IMR-90 (cell line): ENCODE measurements at regions not wholly inside any gene's neighbourhood (a gene's known extent, or its start where the extent isn't known, plus 50 kb on each side); places are given as distances from the start of the nearest gene placed in this dataset.

Experiments used
- ATAC-seq: fragments of 200-7000 bp; cut with Tn5 transposase; 2 replicates; pipeline ENCODE4 v1.9.1; 2020; ENCODE audit warnings: low read depth, mild to moderate bottlenecking, moderate library complexity
- BruUV-seq: library from RNA; stranded (reverse); fragments of 400-500 nt; replicated peaks from 2 replicates; lab custom pipeline; 2021; lab: Mats Ljungman, UMichigan
- CTCF ChIA-PET: fragments of 300-600 bp; formaldehyde crosslinking; extraction: SDS; loops from one replicate; lab custom pipeline; 2021; ENCODE audit warnings: antibody characterized with exemption; lab: Yijun Ruan, JAX
- POLR2A ChIA-PET: fragments of 300-600 bp; sonication (Branson Sonifier 250); formaldehyde crosslinking; loops from one replicate; lab custom pipeline; 2022; ENCODE audit warnings: antibody characterized with exemption; ENCODE audit not compliant: unreplicated experiment; lab: Charles Lee
- DNase-seq: peaks from one replicate; pipeline ENCODE4 v3.0.0; 2013
- H2AFZ ChIP-seq: replicated peaks from 2 replicates; pipeline ENCODE3; 2013; ENCODE audit warnings: low read length, mild to moderate bottlenecking; ENCODE audit not compliant: poor library complexity
- H2AK5ac ChIP-seq: 2 replicates; pipeline ENCODE4 v1.6.1; 2013; ENCODE audit warnings: low read depth, low read length, inconsistent platforms
- H2AK9ac ChIP-seq: replicated peaks from 2 replicates; pipeline ENCODE3; 2013; ENCODE audit warnings: mild to moderate bottlenecking, low read depth, low read length, moderate library complexity; ENCODE audit not compliant: poor library complexity
- H2BK120ac ChIP-seq: 2 replicates; pipeline ENCODE4 v1.6.1; 2013; ENCODE audit warnings: low read depth, low read length, inconsistent platforms
- H2BK15ac ChIP-seq: 3 replicates; pipeline ENCODE4 v1.6.1; 2013; ENCODE audit warnings: low read depth, low read length, inconsistent platforms
- H2BK20ac ChIP-seq: 2 replicates; pipeline ENCODE4 v1.6.1; 2013; ENCODE audit warnings: low read depth, mild to moderate bottlenecking, inconsistent platforms, low read length, moderate library complexity
- H2BK5ac ChIP-seq: 2 replicates; pipeline ENCODE4 v1.6.1; 2013; ENCODE audit warnings: mild to moderate bottlenecking, low read depth, low read length, inconsistent platforms; ENCODE audit not compliant: poor library complexity, severe bottlenecking
- H3K14ac ChIP-seq: replicated peaks from 2 replicates; pipeline ENCODE4 v1.6.1; 2013; ENCODE audit warnings: low read depth, low read length, inconsistent platforms
- H3K18ac ChIP-seq: 2 replicates; pipeline ENCODE4 v1.6.1; 2013; ENCODE audit warnings: low read depth, low read length, control low read depth
- H3K23ac ChIP-seq: 2 replicates; pipeline ENCODE4 v1.6.1; 2013; ENCODE audit warnings: low read depth, low read length, inconsistent platforms
- H3K27ac ChIP-seq: 2 replicates; pipeline ENCODE4 v1.5.1; 2013; ENCODE audit warnings: mild to moderate bottlenecking, control low read depth, low read length; ENCODE audit not compliant: insufficient read depth
- H3K27me3 ChIP-seq: 2 replicates; pipeline ENCODE4 v1.6.1; 2013; ENCODE audit warnings: low read length; ENCODE audit not compliant: control insufficient read depth, insufficient read depth
- H3K36me3 ChIP-seq: 2 replicates; pipeline ENCODE4 v1.6.1; 2013; ENCODE audit warnings: low read length, mixed read lengths; ENCODE audit not compliant: control insufficient read depth, insufficient read depth
- H3K4ac ChIP-seq: 2 replicates; pipeline ENCODE4 v1.6.1; 2013; ENCODE audit warnings: low read depth, low read length, inconsistent platforms
- H3K4me1 ChIP-seq: 2 replicates; pipeline ENCODE4 v1.6.1; 2013; ENCODE audit warnings: low read length, mixed read lengths; ENCODE audit not compliant: control insufficient read depth, insufficient read depth
- H3K4me2 ChIP-seq: 2 replicates; pipeline ENCODE4 v1.6.1; 2013; ENCODE audit warnings: low read depth, mild to moderate bottlenecking, control low read depth, low read length, moderate library complexity
- H3K4me3 ChIP-seq: 2 replicates; pipeline ENCODE4 v1.5.1; 2013; ENCODE audit warnings: low read depth, mild to moderate bottlenecking, control low read depth, low read length, moderate library complexity; ENCODE audit not compliant: insufficient read depth
- H3K56ac ChIP-seq: 2 replicates; pipeline ENCODE4 v1.6.1; 2013; ENCODE audit warnings: low read length, inconsistent platforms; ENCODE audit not compliant: insufficient read depth; ENCODE audit errors: extremely low read depth
- H3K79me1 ChIP-seq, 2 experiments: 2 replicates each; pipeline ENCODE4 v1.6.1; 2013; ENCODE audit warnings: low read length in 2 of 2, inconsistent platforms in 1 of 2, low read depth in 1 of 2
- H3K9ac ChIP-seq: 2 replicates; pipeline ENCODE4 v1.6.1; 2013; ENCODE audit warnings: low read depth, low read length, control low read depth
- H3K9me1 ChIP-seq: 2 replicates; pipeline ENCODE4 v1.6.1; 2013; ENCODE audit warnings: low read length, inconsistent platforms; ENCODE audit not compliant: insufficient read depth
- H3K9me3 ChIP-seq: 2 replicates; pipeline ENCODE4 v1.6.1; 2013; ENCODE audit warnings: low read length; ENCODE audit not compliant: control insufficient read depth, insufficient read depth
- H4K20me1 ChIP-seq: 2 replicates; pipeline ENCODE4 v1.6.1; 2013; ENCODE audit warnings: low read length, inconsistent platforms; ENCODE audit not compliant: insufficient read depth
- H4K5ac ChIP-seq: 2 replicates; pipeline ENCODE4 v1.6.1; 2013; ENCODE audit warnings: mild to moderate bottlenecking, low read depth, low read length, control low read depth
- H4K8ac ChIP-seq, 2 experiments: 2 replicates each; pipeline ENCODE4 v1.6.1; 2013; ENCODE audit warnings: low read depth in 2 of 2, low read length in 2 of 2, control low read depth in 1 of 2, inconsistent platforms in 1 of 2
- H4K91ac ChIP-seq: 2 replicates; pipeline ENCODE4 v1.6.1; 2013; ENCODE audit warnings: low read depth, low read length, inconsistent platforms; ENCODE audit not compliant: insufficient read depth
- ELK1 ChIP-seq: fragments of 150-350 bp; IDR thresholded peaks from 2 replicates; pipeline ENCODE4 v1.6.1; 2016; ENCODE audit warnings: low read depth, mild to moderate bottlenecking, low read length, moderate library complexity, borderline replicate concordance
- FOS ChIP-seq: fragments of 150-350 bp; IDR thresholded peaks from 2 replicates; pipeline ENCODE4 v1.6.1; 2016; ENCODE audit warnings: low read depth, low read length
- MAFK ChIP-seq: IDR thresholded peaks from 2 replicates; pipeline ENCODE4 v1.6.1; 2012; ENCODE audit warnings: low read depth, low read length, improper control_type of control experiment
- NFE2L2 ChIP-seq: fragments of 150-350 bp; IDR thresholded peaks from 2 replicates; pipeline ENCODE4 v1.6.1; 2016; ENCODE audit warnings: low read depth, mild to moderate bottlenecking, low read length
- RCOR1 ChIP-seq: IDR thresholded peaks from 2 replicates; pipeline ENCODE4 v1.6.1; 2012; ENCODE audit warnings: mild to moderate bottlenecking, low read length, improper control_type of control experiment; ENCODE audit not compliant: insufficient replicate concordance
- WGBS, 2 experiments: methylation state at CpG; one replicate each; pipeline versions ENCODE4 v1.1.5 to v1.1.7; 2013; ENCODE audit warnings: missing lambda C conversion rate in 2 of 2; ENCODE audit not compliant: insufficient read length in 1 of 2; ENCODE audit errors: extremely low coverage in 2 of 2; 5-methylcytosine and 5-hydroxymethylcytosine counted together
- dilution Hi-C: fragments of 300-500 bp; cut with HindIII; formaldehyde crosslinking; loops from one replicate; pipeline ENCODE4 v1.14.3; 2018; ENCODE audit warnings: low sequenced_read_pairs; ENCODE audit not compliant: unreplicated experiment
- in situ Hi-C: fragments of 300-500 bp; cut with MboI; formaldehyde crosslinking; loops from 3 replicates; pipeline ENCODE4 v1.14.3; 2019; ENCODE audit warnings: low sequenced_read_pairs, inconsistent platforms, mixed read lengths
- intact Hi-C: fragments of 100-400 bp; cut with micrococcal nuclease; formaldehyde crosslinking; loops from 2 replicates; pipeline ENCODE4 v1.10.0; 2022

DNA sequence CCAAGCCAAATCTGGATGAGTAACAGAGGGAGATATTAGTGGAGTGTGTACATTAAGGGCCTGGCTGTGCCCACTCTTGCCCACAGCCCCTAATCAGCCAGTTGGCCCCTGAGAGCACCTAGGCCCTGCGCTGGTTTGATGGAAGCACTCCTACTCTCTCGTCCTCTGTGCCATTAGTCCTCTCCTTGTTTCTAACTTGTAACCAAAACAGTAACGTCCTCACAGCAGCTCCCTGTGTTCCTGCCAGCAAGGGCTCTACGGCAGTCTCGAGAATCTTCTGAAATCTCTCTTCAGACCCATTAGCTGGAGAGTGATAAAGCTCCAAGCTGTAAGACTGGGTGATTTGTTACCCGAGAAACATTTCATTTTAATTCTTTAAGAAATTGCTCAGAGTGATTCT is 76.1 kb downstream of the LRRC30 start:
- Histone ChIP-seq H3K4me3 (no peak overlapping the region), H2AK5ac (no peak overlapping the region), H2BK20ac (no peak overlapping the region), H3K18ac (no peak overlapping the region), H3K79me1 (no peaks in the 10 kb centered on the region), H3K36me3 (no peaks in the 10 kb centered on the region), H2AK9ac (no peak overlapping the region), H2BK120ac (no peak overlapping the region), H2AFZ (no peak overlapping the region), H3K4me2 (no peak overlapping the region), H3K27me3 (no peaks in the 10 kb centered on the region; the same call in 1 of the 2 replicates), H3K23ac (no peak overlapping the region), H3K9ac (no peak overlapping the region), H4K20me1 (no peaks in the 10 kb centered on the region), H4K91ac (no peak overlapping the region), H3K4me1 (no peaks in the 10 kb centered on the region), H4K8ac (no peak overlapping the region), H2BK15ac (no peak overlapping the region), H3K14ac (no peak overlapping the region), H3K4ac (no peak overlapping the region), H3K56ac (no peak overlapping the region), H2BK5ac (no peak overlapping the region), H3K9me1 (no peaks in the 10 kb centered on the region), H3K9me3 (no peaks in the 10 kb centered on the region), H4K5ac (no peak overlapping the region), H3K27ac (no peak overlapping the region)
- dilution Hi-C loops, result no loop called here
- WGBS, 2 experiments, result 37% methylated on average over 2 of the region's 6 CpGs; no CpG with 5 or more reads in 1 of the 2 experiments
- no TSS peak for BruUV-seq
- no peak for ATAC-seq
- no peak for DNase-seq
- ChIA-PET POLR2A (no interaction called here), CTCF (no interaction called here)
- in situ Hi-C loops, result no loop called here
- intact Hi-C loops, result no loop called here
- no peak for TF ChIP-seq NFE2L2
- no peak for TF ChIP-seq RCOR1
- no peak for TF ChIP-seq FOS
- no peak for TF ChIP-seq MAFK
- TF ChIP-seq ELK1, result no peak
